Lung (tissue), 11 donors: ENCODE measurements at regions not wholly inside any gene's neighbourhood (a gene's known extent, or its start where the extent isn't known, plus 50 kb on each side); places are given as distances from the start of the nearest gene placed in this dataset.

Experiments used
- ATAC-seq: fragments of 200-7000 bp; cut with Tn5 transposase; one replicate; pipeline ENCODE4 v1.9.1; 2020; ENCODE audit warnings: moderate number of reproducible peaks; ENCODE audit not compliant: insufficient read depth, low FRiP score
- DNase-seq, 3 donors: peaks; one replicate each; pipeline ENCODE4 v3.0.0-alpha.2; 2013 to 2017
- H3K27ac ChIP-seq, 2 donors: one replicate each; pipeline ENCODE4 v1.5.1; 2013; ENCODE audit warnings: mild to moderate bottlenecking in 2 of 2, moderate library complexity in 2 of 2, control low read depth in 1 of 2, inconsistent platforms in 1 of 2, low read depth in 1 of 2, low read length in 1 of 2
- H3K27me3 ChIP-seq, 3 donors: one replicate each; pipeline ENCODE4 v1.5.1; 2013; ENCODE audit warnings: low read length in 2 of 3; ENCODE audit not compliant: control insufficient read depth in 3 of 3, insufficient read depth in 3 of 3
- H3K36me3 ChIP-seq, 4 donors: one replicate each; pipeline ENCODE4 v1.5.1; 2013; ENCODE audit warnings: low read length in 4 of 4, mild to moderate bottlenecking in 1 of 4, moderate library complexity in 1 of 4; ENCODE audit not compliant: control insufficient read depth in 4 of 4, insufficient read depth in 4 of 4
- H3K4me1 ChIP-seq, 5 donors: one replicate each; pipeline ENCODE4 v1.5.1; 2013; ENCODE audit warnings: low read length in 5 of 5, mild to moderate bottlenecking in 2 of 5, moderate library complexity in 1 of 5; ENCODE audit not compliant: control insufficient read depth in 5 of 5, insufficient read depth in 5 of 5
- H3K4me3 ChIP-seq: one replicate; pipeline ENCODE4 v1.5.1; 2013; ENCODE audit warnings: mild to moderate bottlenecking, control low read depth, moderate library complexity
- H3K9ac ChIP-seq, 2 donors: one replicate each; pipeline ENCODE4 v1.5.1; 2013; ENCODE audit warnings: low read length in 2 of 2, control low read depth in 1 of 2; ENCODE audit not compliant: insufficient read depth in 1 of 2
- H3K9me3 ChIP-seq, 4 donors: one replicate each; pipeline ENCODE4 v1.5.1; 2013; ENCODE audit warnings: low read length in 3 of 4, mild to moderate bottlenecking in 1 of 4, moderate library complexity in 1 of 4; ENCODE audit not compliant: control insufficient read depth in 4 of 4, insufficient read depth in 3 of 4
- CTCF ChIP-seq: IDR thresholded peaks from 2 replicates; pipeline ENCODE4 v1.5.1; 2012; ENCODE audit warnings: mild to moderate bottlenecking; ENCODE audit errors: control extremely low read depth, extremely low read depth
- WGBS, 2 donors: extraction: QIAGEN DNeasy Blood & Tissue Kit; methylation state at CpG; one replicate each; pipeline ENCODE4 v1.1.7; 2013; 5-methylcytosine and 5-hydroxymethylcytosine counted together
- donor health status: control.
- donor health status: control.
- donor health status: Bipolar disorder and iron deficiency.
- donor health status: healthy.
- donor health status: DM: yes; HTN: yes; CAD: no.

- Histone ChIP-seq H3K36me3 (no peaks in the 10 kb centered on the region), H3K4me1 (peaks cover 0 to 4% (median 0%) of the 10 kb centered on the region in 5 donors), H3K9ac (no peak overlapping the region), H3K9me3 (no peaks in the 10 kb centered on the region), H3K27me3 (no peaks in the 10 kb centered on the region), H3K27ac (no peak overlapping the region), H3K4me3 (no peak overlapping the region)
- DNase-seq (no peak), ATAC-seq (no peak)
- TF ChIP-seq CTCF, result no peak
- WGBS, 2 donors, result 71 to 89% methylated on average over 1 of the region's 1 CpG
Observed at GRCh38 chr17:70535986-70536385, 366.7 kb downstream of the KCNJ2 start.

GRCh38 chr17:70539132-70539924 is 370.0 kb downstream of the KCNJ2 start:
- H3K36me3 ChIP-seq, result no peaks in the 10 kb centered on the region
- H3K4me3 ChIP-seq, result no peak overlapping the region
- 57 to 66% methylated on average over 7 of the region's 7 CpGs for WGBS, 2 donors
- H3K4me1 ChIP-seq, result no peaks in the 10 kb centered on the region
- DNase-seq, result no peak
- no peak overlapping the region for H3K27ac ChIP-seq
- ATAC-seq, result no peak
- no peak overlapping the region for H3K9ac ChIP-seq
- TF ChIP-seq CTCF, result no peak
- no peaks in the 10 kb centered on the region for H3K9me3 ChIP-seq
- H3K27me3 ChIP-seq, result no peaks in the 10 kb centered on the region

GRCh38 chr17:70542876-70543275 is 373.5 kb downstream of the KCNJ2 start:
- H3K9me3 ChIP-seq, result no peaks in the 10 kb centered on the region
- TF ChIP-seq CTCF, result no peak
- H3K27ac ChIP-seq, result no peak overlapping the region
- H3K36me3 ChIP-seq, result no peaks in the 10 kb centered on the region
- H3K4me1 ChIP-seq, result no peaks in the 10 kb centered on the region
- DNase-seq, result no peak
- no peaks in the 10 kb centered on the region for H3K27me3 ChIP-seq
- ATAC-seq, result no peak
- no peak overlapping the region for H3K9ac ChIP-seq
- 64 to 75% methylated on average over 4 of the region's 4 CpGs for WGBS, 2 donors
- H3K4me3 ChIP-seq, result no peak overlapping the region

- Histone ChIP-seq H3K27ac (no peak overlapping the region), H3K4me1 (no peaks in the 10 kb centered on the region), H3K36me3 (no peaks in the 10 kb centered on the region), H3K9me3 (no peaks in the 10 kb centered on the region), H3K9ac (no peak overlapping the region), H3K27me3 (no peaks in the 10 kb centered on the region), H3K4me3 (no peak overlapping the region)
- ATAC-seq (no peak), DNase-seq (no peak)
- 57 to 80% methylated on average over 1 of the region's 1 CpG for WGBS, 2 donors
- no peak for TF ChIP-seq CTCF
Observed at GRCh38 chr17:70544317-70544716, 375.0 kb downstream of the KCNJ2 start.
